Gastrocnemius medialis (tissue), 4 donors: ENCODE measurements at regions not wholly inside any gene's neighbourhood (a gene's known extent, or its start where the extent isn't known, plus 50 kb on each side); places are given as distances from the start of the nearest gene placed in this dataset.

Experiments used
- ATAC-seq, 2 donors: fragments of 150-250 bp; one replicate each; pipeline ENCODE4 v1.9.1; 2016
- DNase-seq, 2 donors: peaks; one replicate each; pipeline ENCODE4 v3.0.0-alpha.2; 2019
- H3K27ac ChIP-seq, 4 donors: fragments of 200-600 bp; sonication (generic); 1 replicate in 1 of 4; 2 replicates in 3 of 4; pipeline ENCODE4 v1.5.1; 2016 to 2018; ENCODE audit warnings: mild to moderate bottlenecking in 2 of 4, moderate library complexity in 1 of 4
- H3K27me3 ChIP-seq, 3 donors: fragments of 200-600 bp; sonication (generic) in 2 of 3; 1 replicate in 1 of 3; 2 replicates in 2 of 3; pipeline versions ENCODE4 v1.5.1 to v1.6.0; 2016 to 2019; ENCODE audit warnings: mild to moderate bottlenecking in 1 of 3, moderate library complexity in 1 of 3
- H3K36me3 ChIP-seq, 2 donors: fragments of 200-600 bp; sonication (generic) in 1 of 2; one replicate each; pipeline ENCODE4 v1.5.1; 2017 to 2018
- H3K4me1 ChIP-seq, 2 donors: fragments of 200-600 bp; sonication (generic) in 1 of 2; one replicate each; pipeline ENCODE4 v1.5.1; 2016 to 2017; ENCODE audit warnings: mild to moderate bottlenecking in 2 of 2
- H3K4me3 ChIP-seq, 4 donors: fragments of 200-600 bp; sonication (generic) in 3 of 4; 1 replicate in 1 of 4; 2 replicates in 3 of 4; pipeline ENCODE4 v1.5.1; 2016 to 2019; ENCODE audit warnings: mild to moderate bottlenecking in 2 of 4
- H3K9me3 ChIP-seq, 3 donors: fragments of 200-600 bp; sonication (generic) in 2 of 3; 1 replicate in 1 of 3; 2 replicates in 2 of 3; pipeline ENCODE4 v1.5.1; 2016 to 2019
- POLR2A ChIP-seq, 2 donors: fragments of 450-650 bp; IDR thresholded peaks; one replicate each; pipeline ENCODE4 v1.6.1; 2017; ENCODE audit warnings: antibody characterized with exemption in 2 of 2, mild to moderate bottlenecking in 2 of 2, moderate library complexity in 2 of 2
- in situ Hi-C, 4 donors: fragments of 200-750 bp; cut with MboI; loops; one replicate each; pipeline versions ENCODE4 v1.15.0 to v1.8.0; 2017; ENCODE audit warnings: low sequenced_read_pairs in 4 of 4
- intact Hi-C: fragments of 100-400 bp; cut with DNase I; formaldehyde crosslinking; loops from one replicate; pipeline ENCODE4 v1.15.1; 2023; ENCODE audit warnings: low total_unique reads
- TF ChIP-seq, protein P1 (sequence below), 5 experiments: fragments of 450-650 bp in 3 of 5; fragments of 200-600 bp in 2 of 5; sonication (generic) in 2 of 5; IDR thresholded peaks in 4 of 5; conservative IDR thresholded peaks in 1 of 5; 1 replicate in 4 of 5; 2 replicates in 1 of 5; pipeline ENCODE4 v1.5.1; 2016 to 2019; ENCODE audit warnings: antibody characterized with exemption in 5 of 5, mild to moderate bottlenecking in 3 of 5, moderate library complexity in 3 of 5

DNA sequence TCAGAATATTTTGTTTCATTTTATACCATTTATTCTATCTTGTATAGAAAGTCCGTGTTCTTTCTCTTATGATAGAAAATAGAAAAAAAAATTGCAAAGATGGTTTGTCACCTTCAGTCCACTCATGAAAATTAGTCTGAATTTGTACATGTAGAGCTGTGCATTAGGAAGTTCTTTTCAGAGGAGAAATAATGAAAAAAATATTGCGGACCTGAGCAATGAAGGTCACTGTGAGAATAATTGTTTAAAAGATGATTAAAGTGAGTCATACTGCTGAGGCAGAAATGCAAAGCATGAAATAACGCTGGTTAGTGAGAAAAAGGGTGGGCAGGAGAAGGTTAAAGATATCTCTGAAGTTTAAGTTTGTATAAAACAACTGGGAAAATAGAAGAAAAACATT, 431.1 kb downstream of the TMX3 start:
- no peak for ATAC-seq
- in situ Hi-C loops, result no loop called here

DNA sequence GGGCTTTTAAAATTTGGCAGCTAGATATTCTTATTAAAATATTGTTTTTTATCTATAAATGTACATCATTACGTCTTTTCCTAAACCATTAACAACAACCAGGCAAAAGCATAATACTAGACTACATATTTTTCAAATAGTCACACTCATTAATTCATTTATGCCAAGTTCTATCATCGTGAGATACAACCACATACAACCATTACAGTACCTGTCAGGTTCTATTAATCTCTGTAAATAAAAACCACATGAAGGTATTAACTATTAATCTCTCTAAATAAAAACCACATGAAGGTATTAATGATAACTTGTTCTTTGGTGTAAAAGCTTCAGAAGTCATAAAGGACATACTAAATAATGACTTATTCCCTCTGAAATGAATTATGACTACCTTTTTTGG, 432.7 kb downstream of the TMX3 start:
- in situ Hi-C loops, result no loop called here

More for the DNA sequence above, 431.1 kb downstream of the TMX3 start:
- no peak for DNase-seq
- Histone ChIP-seq H3K36me3 (no peaks in the 10 kb centered on the region), H3K4me3 (no peak overlapping the region), H3K9me3 (no peaks in the 10 kb centered on the region), H3K27me3 (no peaks in the 10 kb centered on the region), H3K27ac (no peak overlapping the region), H3K4me1 (no peaks in the 10 kb centered on the region)
- TF ChIP-seq, protein P1, sequence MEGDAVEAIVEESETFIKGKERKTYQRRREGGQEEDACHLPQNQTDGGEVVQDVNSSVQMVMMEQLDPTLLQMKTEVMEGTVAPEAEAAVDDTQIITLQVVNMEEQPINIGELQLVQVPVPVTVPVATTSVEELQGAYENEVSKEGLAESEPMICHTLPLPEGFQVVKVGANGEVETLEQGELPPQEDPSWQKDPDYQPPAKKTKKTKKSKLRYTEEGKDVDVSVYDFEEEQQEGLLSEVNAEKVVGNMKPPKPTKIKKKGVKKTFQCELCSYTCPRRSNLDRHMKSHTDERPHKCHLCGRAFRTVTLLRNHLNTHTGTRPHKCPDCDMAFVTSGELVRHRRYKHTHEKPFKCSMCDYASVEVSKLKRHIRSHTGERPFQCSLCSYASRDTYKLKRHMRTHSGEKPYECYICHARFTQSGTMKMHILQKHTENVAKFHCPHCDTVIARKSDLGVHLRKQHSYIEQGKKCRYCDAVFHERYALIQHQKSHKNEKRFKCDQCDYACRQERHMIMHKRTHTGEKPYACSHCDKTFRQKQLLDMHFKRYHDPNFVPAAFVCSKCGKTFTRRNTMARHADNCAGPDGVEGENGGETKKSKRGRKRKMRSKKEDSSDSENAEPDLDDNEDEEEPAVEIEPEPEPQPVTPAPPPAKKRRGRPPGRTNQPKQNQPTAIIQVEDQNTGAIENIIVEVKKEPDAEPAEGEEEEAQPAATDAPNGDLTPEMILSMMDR (IDR thresholded peaks at IDR 0.05 in 4 of 5, conservative IDR thresholded peaks at IDR 0.05 in 1 of 5), result no peak
- TF ChIP-seq POLR2A (IDR thresholded peaks at IDR 0.05), result no peak
- intact Hi-C loops, result no loop called here

DNA sequence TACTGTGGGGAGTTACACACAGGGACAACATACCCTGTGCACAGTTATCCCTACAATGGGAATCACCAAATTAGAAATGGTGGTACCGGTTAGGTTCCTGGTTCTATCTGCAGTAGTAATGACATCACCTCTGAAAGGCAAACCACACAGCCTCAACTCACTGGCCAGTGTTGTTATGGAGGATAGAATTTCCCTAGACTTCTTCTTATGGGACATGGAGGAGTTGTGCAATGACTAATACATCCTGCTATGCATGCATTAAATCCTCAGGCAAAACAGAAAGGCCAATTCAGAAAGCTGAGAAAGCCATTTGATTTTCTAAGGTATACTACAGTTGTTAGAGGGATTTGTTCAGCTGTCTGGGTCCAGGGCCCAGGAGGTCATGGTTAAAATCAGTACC, 439.3 kb downstream of the TMX3 start:
- Histone ChIP-seq H3K36me3 (no peaks in the 10 kb centered on the region), H3K4me3 (no peak overlapping the region), H3K27ac (no peak overlapping the region), H3K4me1 (no peaks in the 10 kb centered on the region), H3K9me3 (no peaks in the 10 kb centered on the region), H3K27me3 (no peaks in the 10 kb centered on the region)
- TF ChIP-seq, protein P1 (IDR thresholded peaks at IDR 0.05 in 4 of 5, conservative IDR thresholded peaks at IDR 0.05 in 1 of 5), result no peak
- no peak for TF ChIP-seq POLR2A (IDR thresholded peaks at IDR 0.05)
- intact Hi-C loops, result no loop called here
- ATAC-seq (no peak), DNase-seq (no peak)
- in situ Hi-C loops, result no loop called here

More for the DNA sequence above, 432.7 kb downstream of the TMX3 start:
- Histone ChIP-seq H3K27ac (no peak overlapping the region), H3K9me3 (no peaks in the 10 kb centered on the region), H3K4me3 (no peak overlapping the region), H3K27me3 (no peaks in the 10 kb centered on the region), H3K36me3 (no peaks in the 10 kb centered on the region), H3K4me1 (no peaks in the 10 kb centered on the region)
- DNase-seq, result no peak
- intact Hi-C loops, result no loop called here
- TF ChIP-seq, protein P1 (IDR thresholded peaks at IDR 0.05 in 4 of 5, conservative IDR thresholded peaks at IDR 0.05 in 1 of 5), result no peak
- no peak for TF ChIP-seq POLR2A (IDR thresholded peaks at IDR 0.05)
- ATAC-seq, result no peak

DNA sequence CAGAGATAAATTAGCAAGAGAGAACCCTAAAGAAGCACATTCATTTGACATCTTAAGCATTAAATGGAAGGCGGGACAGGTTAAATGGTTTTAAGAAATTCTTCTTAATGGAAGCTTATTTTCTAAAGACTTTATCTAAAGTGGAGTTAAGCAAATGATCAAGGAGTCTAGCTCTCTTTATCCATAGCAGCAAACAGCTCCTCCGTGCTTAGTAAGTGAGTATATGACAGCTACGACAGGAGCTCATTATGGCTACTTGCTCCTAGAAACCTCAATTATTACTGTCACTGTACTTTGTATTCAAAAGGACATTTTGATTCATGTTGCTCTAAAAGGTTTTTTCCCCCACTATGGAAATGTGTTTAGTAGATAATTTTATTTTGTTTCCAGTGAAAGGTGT, 444.9 kb downstream of the TMX3 start:
- TF ChIP-seq POLR2A (IDR thresholded peaks at IDR 0.05), result no peak
- TF ChIP-seq, protein P1 (IDR thresholded peaks at IDR 0.05 in 4 of 5, conservative IDR thresholded peaks at IDR 0.05 in 1 of 5), result no peak
- intact Hi-C loops, result no loop called here
- Histone ChIP-seq H3K27me3 (no peaks in the 10 kb centered on the region), H3K4me3 (no peak overlapping the region), H3K27ac (no peak overlapping the region), H3K4me1 (no peaks in the 10 kb centered on the region), H3K9me3 (no peaks in the 10 kb centered on the region), H3K36me3 (no peaks in the 10 kb centered on the region)
- in situ Hi-C loops, result no loop called here
- no peak for ATAC-seq
- no peak for DNase-seq

DNA sequence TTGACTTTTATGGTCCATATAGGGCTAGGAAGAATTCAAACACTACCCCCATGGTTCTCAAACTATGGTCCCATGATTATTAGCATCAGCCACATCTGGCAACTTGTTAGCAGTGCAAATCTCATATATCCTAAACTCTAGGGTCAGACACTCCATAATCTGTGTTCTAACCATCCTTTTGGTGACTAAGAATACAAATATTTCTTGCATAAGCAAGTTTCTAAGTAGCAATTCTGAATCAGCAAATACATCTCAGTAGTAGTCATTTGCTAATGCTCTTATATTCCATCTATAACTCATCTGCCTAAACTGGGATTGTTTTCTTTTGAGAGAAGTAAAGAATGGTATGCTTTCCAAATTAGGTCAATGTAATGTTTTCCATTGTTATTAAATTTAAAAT, 447.3 kb downstream of the TMX3 start:
- H3K9me3 ChIP-seq, result no peaks in the 10 kb centered on the region
- ATAC-seq (no peak), DNase-seq (no peak)
- TF ChIP-seq POLR2A (IDR thresholded peaks at IDR 0.05), result no peak
- TF ChIP-seq, protein P1 (IDR thresholded peaks at IDR 0.05 in 4 of 5, conservative IDR thresholded peaks at IDR 0.05 in 1 of 5), result no peak
- no peaks in the 10 kb centered on the region for H3K27me3 ChIP-seq
- no peak overlapping the region for H3K4me3 ChIP-seq
- no peak overlapping the region for H3K27ac ChIP-seq
- intact Hi-C loops (no loop called here), in situ Hi-C loops (no loop called here)
- H3K36me3 ChIP-seq, result no peaks in the 10 kb centered on the region
- H3K4me1 ChIP-seq, result no peaks in the 10 kb centered on the region
